GM19035 (cell line): ENCODE measurements at regions not wholly inside any gene's neighbourhood (a gene's known extent, or its start where the extent isn't known, plus 50 kb on each side); places are given as distances from the start of the nearest gene placed in this dataset.
"Not testable (repeated sequence)": the region's sequence is repeated elsewhere in the genome, so short reads cannot be mapped to it uniquely, and the experiment has no call there.

Experiments
- ATAC-seq: cut with Tn5 transposase; IDR thresholded peaks from one replicate; pipeline ENCODE4 v1.9.1; 2021; ENCODE audit not compliant: unreplicated experiment

GRCh38 chr18:1784113-1784512, 787.2 kb downstream of the METTL4 start:
- ATAC-seq = no peak

GRCh38 chr18:1785980-1786379, 785.3 kb downstream of the METTL4 start:
- ATAC-seq = not testable (repeated sequence)

GRCh38 chr18:1796636-1797035, 774.7 kb downstream of the METTL4 start:
- ATAC-seq = no peak

- ATAC-seq = no peak
Observed at GRCh38 chr18:1797235-1797634, 774.1 kb downstream of the METTL4 start.

- no peak for ATAC-seq
Observed at GRCh38 chr18:1805521-1805920, 765.8 kb downstream of the METTL4 start.

GRCh38 chr18:1806884-1807615, 764.3 kb downstream of the METTL4 start:
- no peak for ATAC-seq

- ATAC-seq = no peak
Observed at GRCh38 chr18:1811282-1811681, 760.0 kb downstream of the METTL4 start.

- ATAC-seq = no peak
Observed at GRCh38 chr18:1825296-1825695, 746.0 kb downstream of the METTL4 start.

- ATAC-seq = no peak
Observed at GRCh38 chr18:1840878-1841277, 730.4 kb downstream of the METTL4 start.

GRCh38 chr18:1846640-1847039, 724.7 kb downstream of the METTL4 start:
- no peak for ATAC-seq

GRCh38 chr18:1848716-1849115, 722.6 kb downstream of the METTL4 start:
- no peak for ATAC-seq

GRCh38 chr18:1849386-1849785, 721.9 kb downstream of the METTL4 start:
- ATAC-seq = no peak

GRCh38 chr18:1857281-1857680, 714.0 kb downstream of the METTL4 start:
- not testable (repeated sequence) for ATAC-seq

- no peak for ATAC-seq
Observed at GRCh38 chr18:1861473-1861872, 709.8 kb downstream of the METTL4 start.

GRCh38 chr18:1865869-1866268, 705.4 kb downstream of the METTL4 start:
- ATAC-seq = no peak

GRCh38 chr18:1872274-1872673, 699.0 kb downstream of the METTL4 start:
- ATAC-seq = no peak

GRCh38 chr18:1875219-1875618, 696.1 kb downstream of the METTL4 start:
- no peak for ATAC-seq

- ATAC-seq = no peak
Observed at GRCh38 chr18:1884623-1885022, 686.7 kb downstream of the METTL4 start.

GRCh38 chr18:1891641-1892040, 679.7 kb downstream of the METTL4 start:
- no peak for ATAC-seq

GRCh38 chr18:1892191-1892590, 679.1 kb downstream of the METTL4 start:
- ATAC-seq = no peak

GRCh38 chr18:1895456-1896185, 675.7 kb downstream of the METTL4 start:
- no peak for ATAC-seq

- ATAC-seq = no peak
Observed at GRCh38 chr18:1906421-1906820, 664.9 kb downstream of the METTL4 start.
